Neural cell (in vitro differentiated cells): ENCODE measurements at regions not wholly inside any gene's neighbourhood (a gene's known extent, or its start where the extent isn't known, plus 50 kb on each side); places are given as distances from the start of the nearest gene placed in this dataset.

Experiments
- H2AFZ ChIP-seq: fragments of 200-600, 300-800 bp; sonication (generic), shearing (Covaris generic); 2 replicates; pipeline ENCODE4 v1.6.0; 2014; ENCODE audit warnings: low read depth, mild to moderate bottlenecking, antibody characterized with exemption, low read length, moderate library complexity
- H3F3A ChIP-seq: fragments of 200-600 bp; shearing (Covaris generic); 2 replicates; pipeline ENCODE4 v1.6.1; 2016; ENCODE audit warnings: mild to moderate bottlenecking, moderate library complexity, mixed read lengths, antibody characterized with exemption, low read length; ENCODE audit not compliant: insufficient read depth, poor library complexity, severe bottlenecking
- H3K27ac ChIP-seq: fragments of 200-600, 300-800 bp; sonication (generic), shearing (Covaris generic); 2 replicates; pipeline ENCODE4 v1.5.1; 2014; ENCODE audit warnings: mild to moderate bottlenecking, low read length, moderate library complexity
- H3K27me3 ChIP-seq: fragments of 300-800, 200-600 bp; sonication (generic), shearing (Covaris generic); 2 replicates; pipeline ENCODE4 v1.6.0; 2014; ENCODE audit warnings: mild to moderate bottlenecking, low read depth, low read length, moderate library complexity; ENCODE audit not compliant: insufficient read depth
- H3K36me3 ChIP-seq: fragments of 300-800, 200-600 bp; sonication (generic), shearing (Covaris generic); 2 replicates; pipeline ENCODE4 v1.5.1; 2014; ENCODE audit warnings: mild to moderate bottlenecking, antibody characterized with exemption, low read length, moderate library complexity; ENCODE audit not compliant: insufficient read depth
- H3K4me2 ChIP-seq: fragments of 300-800, 200-600 bp; sonication (generic), shearing (Covaris generic); 2 replicates; pipeline ENCODE4 v1.6.0; 2014; ENCODE audit warnings: mild to moderate bottlenecking, low read length
- H3K4me3 ChIP-seq: fragments of 300-800, 200-600 bp; sonication (generic), shearing (Covaris generic); 2 replicates; pipeline ENCODE4 v1.5.1; 2014; ENCODE audit warnings: mild to moderate bottlenecking, low read length, moderate library complexity
- H3K79me2 ChIP-seq: fragments of 200-600 bp; shearing (Covaris generic); replicated peaks from 2 replicates; pipeline ENCODE4 v1.6.0; 2014; ENCODE audit warnings: mild to moderate bottlenecking, low read length, moderate library complexity; ENCODE audit not compliant: insufficient read depth
- H3K9ac ChIP-seq: fragments of 300-800, 200-600 bp; sonication (generic), shearing (Covaris generic); 2 replicates; pipeline ENCODE4 v1.6.1; 2016; ENCODE audit warnings: mild to moderate bottlenecking, low read length, mixed read lengths
- H3K9me2 ChIP-seq: fragments of 200-600 bp; shearing (Covaris generic); 2 replicates; pipeline ENCODE4 v1.6.1; 2016; ENCODE audit warnings: mild to moderate bottlenecking, low read length, mixed read lengths; ENCODE audit not compliant: insufficient read depth
- H3K9me3 ChIP-seq: fragments of 200-600, 300-800 bp; sonication (generic), shearing (Covaris generic); 2 replicates; pipeline ENCODE4 v1.6.1; 2016; ENCODE audit warnings: mild to moderate bottlenecking, mixed run types, low read length, moderate library complexity, mixed read lengths
- H4K20me1 ChIP-seq: fragments of 200-600 bp; shearing (Covaris generic); 2 replicates; pipeline ENCODE4 v1.6.1; 2016; ENCODE audit warnings: mild to moderate bottlenecking, mixed run types; ENCODE audit not compliant: insufficient read depth
- CTCF ChIP-seq: fragments of 450-650 bp; IDR thresholded peaks from 2 replicates; pipeline ENCODE4 v1.5.1; 2014; ENCODE audit warnings: antibody characterized with exemption, mild to moderate bottlenecking, moderate library complexity; ENCODE audit not compliant: poor library complexity, severe bottlenecking
- EP300 ChIP-seq: fragments of 450-650 bp; conservative IDR thresholded peaks from 2 replicates; pipeline ENCODE4 v1.6.1; 2014; ENCODE audit warnings: antibody characterized with exemption, mild to moderate bottlenecking, moderate library complexity; ENCODE audit not compliant: poor library complexity, severe bottlenecking
- EZH2 ChIP-seq: fragments of 200-600, 300-800 bp; shearing (Covaris generic), sonication (generic); IDR thresholded peaks from 2 replicates; pipeline ENCODE4 v1.6.1; 2014; ENCODE audit warnings: antibody characterized with exemption, low read length, borderline replicate concordance, mild to moderate bottlenecking; ENCODE audit not compliant: insufficient read depth, poor library complexity, severe bottlenecking
- MXI1 ChIP-seq: fragments of 450-650 bp; conservative IDR thresholded peaks from 2 replicates; pipeline ENCODE4 v1.6.1; 2014; ENCODE audit warnings: antibody characterized with exemption, mild to moderate bottlenecking; ENCODE audit not compliant: poor library complexity, severe bottlenecking
- POLR2AphosphoS5 ChIP-seq: IDR thresholded peaks from 2 replicates; pipeline ENCODE4 v1.6.1; 2012
- RAD21 ChIP-seq: fragments of 450-650 bp; conservative IDR thresholded peaks from 2 replicates; pipeline ENCODE4 v1.6.1; 2014; ENCODE audit warnings: antibody characterized with exemption, mild to moderate bottlenecking, moderate library complexity
- SMC3 ChIP-seq: fragments of 450-650 bp; conservative IDR thresholded peaks from 2 replicates; pipeline ENCODE4 v1.6.1; 2014; ENCODE audit warnings: antibody characterized with exemption, mild to moderate bottlenecking, moderate library complexity; ENCODE audit not compliant: poor library complexity
- TAF1 ChIP-seq: IDR thresholded peaks from 2 replicates; pipeline ENCODE4 v1.6.1; 2012; ENCODE audit warnings: low read depth
- TF ChIP-seq, protein P1 (sequence below): IDR thresholded peaks from 2 replicates; pipeline ENCODE4 v1.6.1; 2012; ENCODE audit warnings: borderline replicate concordance

DNA sequence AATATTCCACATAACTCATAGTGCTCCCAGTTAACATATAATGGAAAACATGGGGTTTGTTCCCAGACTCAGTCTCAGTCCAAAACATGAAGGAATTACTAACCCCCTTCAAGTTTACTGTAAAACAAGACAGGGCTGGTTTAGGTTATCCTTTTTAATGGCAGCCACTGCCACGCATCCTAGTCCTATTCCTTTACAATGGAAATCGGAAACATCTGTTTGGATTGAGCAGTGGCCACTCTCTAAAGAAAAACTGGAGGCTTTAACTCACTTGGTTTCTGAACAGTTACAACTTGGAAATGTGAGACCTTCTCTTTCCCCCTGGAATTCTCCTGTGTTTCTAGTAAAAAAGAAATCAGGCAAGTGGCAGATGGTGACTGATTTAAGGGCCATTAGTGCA lies 609.9 kb upstream of the ACO1 start:
- no peak overlapping the region for H3K9ac ChIP-seq
- H3K36me3 ChIP-seq: no peaks in the 10 kb centered on the region
- H3K27me3 ChIP-seq: no peaks in the 10 kb centered on the region
- no peaks in the 10 kb centered on the region for H3K79me2 ChIP-seq
- TF ChIP-seq MXI1 (no peak), CTCF (no peak), TAF1 (no peak), SMC3 (no peak), POLR2AphosphoS5 (no peak), RAD21 (no peak), EZH2 (no peak), EP300 (no peak)
- TF ChIP-seq, protein P1, sequence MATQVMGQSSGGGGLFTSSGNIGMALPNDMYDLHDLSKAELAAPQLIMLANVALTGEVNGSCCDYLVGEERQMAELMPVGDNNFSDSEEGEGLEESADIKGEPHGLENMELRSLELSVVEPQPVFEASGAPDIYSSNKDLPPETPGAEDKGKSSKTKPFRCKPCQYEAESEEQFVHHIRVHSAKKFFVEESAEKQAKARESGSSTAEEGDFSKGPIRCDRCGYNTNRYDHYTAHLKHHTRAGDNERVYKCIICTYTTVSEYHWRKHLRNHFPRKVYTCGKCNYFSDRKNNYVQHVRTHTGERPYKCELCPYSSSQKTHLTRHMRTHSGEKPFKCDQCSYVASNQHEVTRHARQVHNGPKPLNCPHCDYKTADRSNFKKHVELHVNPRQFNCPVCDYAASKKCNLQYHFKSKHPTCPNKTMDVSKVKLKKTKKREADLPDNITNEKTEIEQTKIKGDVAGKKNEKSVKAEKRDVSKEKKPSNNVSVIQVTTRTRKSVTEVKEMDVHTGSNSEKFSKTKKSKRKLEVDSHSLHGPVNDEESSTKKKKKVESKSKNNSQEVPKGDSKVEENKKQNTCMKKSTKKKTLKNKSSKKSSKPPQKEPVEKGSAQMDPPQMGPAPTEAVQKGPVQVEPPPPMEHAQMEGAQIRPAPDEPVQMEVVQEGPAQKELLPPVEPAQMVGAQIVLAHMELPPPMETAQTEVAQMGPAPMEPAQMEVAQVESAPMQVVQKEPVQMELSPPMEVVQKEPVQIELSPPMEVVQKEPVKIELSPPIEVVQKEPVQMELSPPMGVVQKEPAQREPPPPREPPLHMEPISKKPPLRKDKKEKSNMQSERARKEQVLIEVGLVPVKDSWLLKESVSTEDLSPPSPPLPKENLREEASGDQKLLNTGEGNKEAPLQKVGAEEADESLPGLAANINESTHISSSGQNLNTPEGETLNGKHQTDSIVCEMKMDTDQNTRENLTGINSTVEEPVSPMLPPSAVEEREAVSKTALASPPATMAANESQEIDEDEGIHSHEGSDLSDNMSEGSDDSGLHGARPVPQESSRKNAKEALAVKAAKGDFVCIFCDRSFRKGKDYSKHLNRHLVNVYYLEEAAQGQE: no peak
- H3K4me2 ChIP-seq: no peak overlapping the region
- H3F3A ChIP-seq: no peaks in the 10 kb centered on the region
- no peaks in the 10 kb centered on the region for H4K20me1 ChIP-seq
- H3K4me3 ChIP-seq: no peak overlapping the region
- no peak overlapping the region for H2AFZ ChIP-seq
- no peak overlapping the region for H3K27ac ChIP-seq
- no peaks in the 10 kb centered on the region for H3K9me3 ChIP-seq
- H3K9me2 ChIP-seq: no peaks in the 10 kb centered on the region

DNA sequence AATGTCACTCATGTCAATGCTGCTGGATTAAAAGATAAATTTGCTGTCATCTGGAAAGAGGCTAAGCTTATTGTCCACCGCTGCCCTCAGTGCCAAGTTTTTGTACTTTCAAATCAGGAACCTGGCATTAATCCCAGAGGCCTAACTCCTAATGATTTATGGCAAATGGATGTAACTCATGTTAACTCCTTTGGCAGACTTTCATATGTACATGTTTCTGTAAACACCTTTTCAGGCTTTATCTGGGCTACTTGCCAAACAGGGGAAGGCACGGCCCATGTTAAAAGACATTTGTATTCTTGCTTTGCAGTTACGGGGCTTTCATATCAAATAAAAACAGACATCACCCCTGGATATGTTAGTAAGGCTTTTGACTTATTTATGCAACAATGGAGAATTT lies 608.0 kb upstream of the ACO1 start:
- Histone ChIP-seq H3F3A (no peaks in the 10 kb centered on the region), H2AFZ (no peak overlapping the region), H3K79me2 (no peaks in the 10 kb centered on the region), H3K9me3 (peaks cover 4% of the 10 kb centered on the region), H3K4me3 (no peak overlapping the region), H3K27ac (no peak overlapping the region), H4K20me1 (no peaks in the 10 kb centered on the region), H3K36me3 (no peaks in the 10 kb centered on the region), H3K9me2 (no peaks in the 10 kb centered on the region), H3K4me2 (no peak overlapping the region), H3K27me3 (no peaks in the 10 kb centered on the region), H3K9ac (no peak overlapping the region)
- TF ChIP-seq TAF1 (no peak), MXI1 (no peak), CTCF (no peak), EP300 (no peak), SMC3 (no peak), POLR2AphosphoS5 (no peak), RAD21 (no peak), EZH2 (no peak)
- TF ChIP-seq, protein P1: no peak
